ENCODE measurements at regions not wholly inside any gene's neighbourhood (a gene's known extent, or its start where the extent isn't known, plus 50 kb on each side); places are given as distances from the start of the nearest gene placed in this dataset.

GRCh38 chr2:161010503-161011015, 149.7 kb upstream of the TANK start:
- H3K36me3 ChIP-seq (ENCODE audit: control insufficient read depth in 2 of 2, extremely low read depth in 1 of 2, insufficient read depth in 2 of 2, low read length in 2 of 2) = no peaks in the 10 kb centered on the region
- H3K9me3 ChIP-seq (ENCODE audit: control insufficient read depth, low read depth, low read length) = no peaks in the 10 kb centered on the region
- H2AFZ ChIP-seq (ENCODE audit: control insufficient read depth, low read length) = no peak overlapping the region
- H3K9me1 ChIP-seq (ENCODE audit: control insufficient read depth, extremely low read depth, insufficient read depth, low read length) = no peaks in the 10 kb centered on the region
- no peak for DNase-seq (ENCODE audit: low read depth, low spot score)
- H3K4me2 ChIP-seq (ENCODE audit: control insufficient read depth, extremely low read depth, insufficient read depth, low read depth, low read length) = no peak overlapping the region
- no peak overlapping the region for H3K4me3 ChIP-seq (ENCODE audit: control insufficient read depth in 2 of 3, extremely low read depth in 1 of 3, insufficient read depth in 2 of 3, low read depth in 1 of 3, low read length in 3 of 3)
- H3K79me2 ChIP-seq (ENCODE audit: control insufficient read depth, insufficient read depth, low read length) = no peaks in the 10 kb centered on the region
- no peak for TF ChIP-seq CTCF (optimal IDR thresholded peaks at IDR 0.05 in 1 of 3, IDR thresholded peaks at IDR 0.05 in 1 of 3, conservative IDR thresholded peaks at IDR 0.05 in 1 of 3; ENCODE audit: extremely low read depth in 1 of 3, insufficient read depth in 2 of 3, low read length in 3 of 3)
- TF ChIP-seq EZH2 (IDR thresholded peaks at IDR 0.05; ENCODE audit: low read length) = no peak
- H3K27me3 ChIP-seq (ENCODE audit: control insufficient read depth, extremely low read depth, insufficient read depth, low read length) = no peaks in the 10 kb centered on the region
- no peak for FAIRE-seq
- H3K9ac ChIP-seq (ENCODE audit: control insufficient read depth, extremely low read depth, insufficient read depth, low read length) = no peak overlapping the region
- dilution Hi-C loops (cut with MboI; ENCODE audit: extremely low pct_ligation_motif_present, low sequenced_read_pairs) = no loop called here
- no peaks in the 10 kb centered on the region for H3K4me1 ChIP-seq (ENCODE audit: control insufficient read depth, extremely low read depth, insufficient read depth, low read length)
- no peak overlapping the region for H3K27ac ChIP-seq (ENCODE audit: control insufficient read depth, insufficient read depth, low read length)
- no peaks in the 10 kb centered on the region for H4K20me1 ChIP-seq (ENCODE audit: control insufficient read depth, extremely low read depth, insufficient read depth, low read length)

GRCh38 chr2:161017780-161018470, 142.3 kb upstream of the TANK start:
- no peak overlapping the region for H2AFZ ChIP-seq (ENCODE audit: control insufficient read depth, low read length)
- H3K4me3 ChIP-seq (ENCODE audit: control insufficient read depth in 2 of 3, extremely low read depth in 1 of 3, insufficient read depth in 2 of 3, low read depth in 1 of 3, low read length in 3 of 3) = no peak overlapping the region
- FAIRE-seq (no peak), DNase-seq (ENCODE audit: low read depth, low spot score) (no peak)
- no peaks in the 10 kb centered on the region for H3K9me3 ChIP-seq (ENCODE audit: control insufficient read depth, low read depth, low read length)
- H3K79me2 ChIP-seq (ENCODE audit: control insufficient read depth, insufficient read depth, low read length) = no peaks in the 10 kb centered on the region
- no peaks in the 10 kb centered on the region for H3K36me3 ChIP-seq (ENCODE audit: control insufficient read depth in 2 of 2, extremely low read depth in 1 of 2, insufficient read depth in 2 of 2, low read length in 2 of 2)
- dilution Hi-C loops (cut with MboI; ENCODE audit: extremely low pct_ligation_motif_present, low sequenced_read_pairs) = no loop called here
- no peaks in the 10 kb centered on the region for H3K9me1 ChIP-seq (ENCODE audit: control insufficient read depth, extremely low read depth, insufficient read depth, low read length)
- no peak overlapping the region for H3K27ac ChIP-seq (ENCODE audit: control insufficient read depth, insufficient read depth, low read length)
- H3K4me2 ChIP-seq (ENCODE audit: control insufficient read depth, extremely low read depth, insufficient read depth, low read depth, low read length) = no peak overlapping the region
- TF ChIP-seq CTCF (optimal IDR thresholded peaks at IDR 0.05 in 1 of 3, IDR thresholded peaks at IDR 0.05 in 1 of 3, conservative IDR thresholded peaks at IDR 0.05 in 1 of 3; ENCODE audit: extremely low read depth in 1 of 3, insufficient read depth in 2 of 3, low read length in 3 of 3) (no peak), EZH2 (IDR thresholded peaks at IDR 0.05; ENCODE audit: low read length) (no peak)
- H3K4me1 ChIP-seq (ENCODE audit: control insufficient read depth, extremely low read depth, insufficient read depth, low read length) = no peaks in the 10 kb centered on the region
- no peaks in the 10 kb centered on the region for H3K27me3 ChIP-seq (ENCODE audit: control insufficient read depth, extremely low read depth, insufficient read depth, low read length)
- H3K9ac ChIP-seq (ENCODE audit: control insufficient read depth, extremely low read depth, insufficient read depth, low read length) = no peak overlapping the region
- no peaks in the 10 kb centered on the region for H4K20me1 ChIP-seq (ENCODE audit: control insufficient read depth, extremely low read depth, insufficient read depth, low read length)

Data from keratinocyte (primary cell).